Activated naive CD8-positive, alpha-beta T cell (primary cell): ENCODE measurements at regions not wholly inside any gene's neighbourhood (a gene's known extent, or its start where the extent isn't known, plus 50 kb on each side); places are given as distances from the start of the nearest gene placed in this dataset.

Experiments
- H3K27ac Mint-ChIP-seq: one replicate; pipeline ENCODE4 v1.8.0; 2021; ENCODE audit warnings: mixed read lengths
- H3K27me3 Mint-ChIP-seq: one replicate; pipeline ENCODE4 v1.8.0; 2021; ENCODE audit warnings: mixed read lengths
- H3K36me3 Mint-ChIP-seq: one replicate; pipeline ENCODE4 v1.8.0; 2021; ENCODE audit warnings: mixed read lengths
- H3K4me1 Mint-ChIP-seq: one replicate; pipeline ENCODE4 v1.8.0; 2021; ENCODE audit warnings: low read depth, mixed read lengths
- H3K4me3 Mint-ChIP-seq: one replicate; pipeline ENCODE4 v1.8.0; 2021; ENCODE audit warnings: mild to moderate bottlenecking, mixed read lengths
- H3K9me3 Mint-ChIP-seq: one replicate; pipeline ENCODE4 v1.8.0; 2021; ENCODE audit warnings: low read depth, mixed read lengths

GRCh38 chr2:156021146-156022040, 311.1 kb downstream of the NR4A2 start:
- no peaks in the 10 kb centered on the region for H3K27me3 Mint-ChIP-seq
- H3K9me3 Mint-ChIP-seq = no peaks in the 10 kb centered on the region
- no peaks in the 10 kb centered on the region for H3K36me3 Mint-ChIP-seq
- H3K4me1 Mint-ChIP-seq = no peaks in the 10 kb centered on the region
- H3K4me3 Mint-ChIP-seq = no peak overlapping the region
- no peak overlapping the region for H3K27ac Mint-ChIP-seq

DNA sequence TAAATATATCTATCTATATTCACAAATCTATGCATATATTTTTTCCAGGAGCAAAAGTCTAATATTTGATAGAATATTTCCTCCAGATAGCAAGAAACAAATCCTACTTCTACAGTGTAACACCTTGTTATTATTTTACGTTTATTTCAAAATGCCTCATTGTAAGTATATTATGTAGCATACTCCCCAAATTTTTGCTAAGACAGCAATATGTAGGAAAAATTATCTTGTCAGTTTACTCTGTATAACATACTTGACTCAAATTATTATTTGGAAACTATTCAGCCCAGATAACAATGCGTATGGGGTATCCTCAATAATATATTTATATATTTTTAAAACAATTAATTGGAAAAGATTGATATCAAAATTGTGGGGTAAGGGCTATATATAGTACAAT, 313.2 kb downstream of the NR4A2 start:
- no peaks in the 10 kb centered on the region for H3K4me1 Mint-ChIP-seq
- no peak overlapping the region for H3K27ac Mint-ChIP-seq
- H3K27me3 Mint-ChIP-seq = no peaks in the 10 kb centered on the region
- H3K4me3 Mint-ChIP-seq = no peak overlapping the region
- H3K9me3 Mint-ChIP-seq = no peaks in the 10 kb centered on the region
- no peaks in the 10 kb centered on the region for H3K36me3 Mint-ChIP-seq

- Mint-ChIP-seq H3K4me1 (no peaks in the 10 kb centered on the region), H3K9me3 (no peaks in the 10 kb centered on the region), H3K36me3 (no peaks in the 10 kb centered on the region), H3K4me3 (no peak overlapping the region), H3K27ac (no peak overlapping the region), H3K27me3 (peaks cover 2% of the 10 kb centered on the region)
These were observed 315.1 kb downstream of the NR4A2 start for GRCh38 chr2:156017341-156017885.

GRCh38 chr2:156009293-156009692, 323.2 kb downstream of the NR4A2 start:
- Mint-ChIP-seq H3K4me3 (no peak overlapping the region), H3K9me3 (peaks cover 11% of the 10 kb centered on the region), H3K4me1 (no peaks in the 10 kb centered on the region), H3K27me3 (peaks cover 4% of the 10 kb centered on the region), H3K27ac (no peak overlapping the region), H3K36me3 (no peaks in the 10 kb centered on the region)

- Mint-ChIP-seq H3K27ac (no peak overlapping the region), H3K36me3 (no peaks in the 10 kb centered on the region), H3K27me3 (peaks cover 3% of the 10 kb centered on the region), H3K4me1 (no peaks in the 10 kb centered on the region), H3K9me3 (peaks cover 11% of the 10 kb centered on the region), H3K4me3 (no peak overlapping the region)
These were observed 325.6 kb downstream of the NR4A2 start for GRCh38 chr2:156006721-156007618.

DNA sequence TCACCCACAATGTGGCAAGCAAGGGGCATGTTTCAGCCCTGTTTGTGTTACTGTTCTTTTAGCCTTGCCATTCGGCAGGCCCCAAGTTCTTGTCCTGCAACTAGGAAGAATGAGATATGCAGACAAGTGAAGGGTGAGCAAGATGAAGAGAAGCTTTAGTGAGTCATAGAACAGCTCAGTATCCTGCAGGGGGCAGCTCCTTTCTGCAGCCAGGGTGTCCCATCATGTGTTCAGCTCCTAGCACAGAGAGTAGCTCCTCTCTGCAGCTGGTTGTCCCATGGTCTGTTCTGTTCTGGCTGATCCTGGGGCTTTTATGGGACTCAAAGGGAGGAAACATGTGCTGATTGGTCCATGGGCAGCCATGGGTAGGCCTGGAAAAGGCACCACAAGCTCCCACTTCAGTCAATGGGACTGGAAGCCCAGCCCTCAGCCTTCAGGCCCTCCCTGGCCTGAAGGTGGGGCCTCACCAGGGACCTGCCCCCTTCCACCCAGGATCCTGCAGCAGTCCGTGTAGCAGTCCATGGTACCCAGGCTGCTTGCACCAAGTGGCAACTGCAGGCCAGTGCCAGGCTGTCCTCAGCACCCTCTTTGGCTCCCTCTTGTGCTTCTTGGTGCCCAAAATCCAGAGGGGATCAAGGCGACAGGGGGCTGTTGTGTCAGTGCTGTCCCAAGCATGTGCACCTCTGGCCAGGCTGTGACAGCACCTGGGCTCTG, 326.4 kb downstream of the NR4A2 start:
- no peaks in the 10 kb centered on the region for H3K36me3 Mint-ChIP-seq
- H3K4me1 Mint-ChIP-seq = no peaks in the 10 kb centered on the region
- H3K9me3 Mint-ChIP-seq = peaks cover 11% of the 10 kb centered on the region
- no peak overlapping the region for H3K4me3 Mint-ChIP-seq
- H3K27ac Mint-ChIP-seq = no peak overlapping the region
- peaks cover 3% of the 10 kb centered on the region for H3K27me3 Mint-ChIP-seq

GRCh38 chr2:156005531-156005930, 327.0 kb downstream of the NR4A2 start:
- H3K27me3 Mint-ChIP-seq = peaks cover 4% of the 10 kb centered on the region

GRCh38 chr2:156004459-156004858, 328.1 kb downstream of the NR4A2 start:
- H3K36me3 Mint-ChIP-seq = no peaks in the 10 kb centered on the region
- H3K27ac Mint-ChIP-seq = no peak overlapping the region
- H3K9me3 Mint-ChIP-seq = peaks cover 3% of the 10 kb centered on the region
- H3K27me3 Mint-ChIP-seq = peaks cover 4% of the 10 kb centered on the region
- H3K4me1 Mint-ChIP-seq = no peaks in the 10 kb centered on the region
- no peak overlapping the region for H3K4me3 Mint-ChIP-seq

More at GRCh38 chr2:156005531-156005930, 327.0 kb downstream of the NR4A2 start:
- Mint-ChIP-seq H3K9me3 (peaks cover 11% of the 10 kb centered on the region), H3K4me1 (no peaks in the 10 kb centered on the region), H3K4me3 (no peak overlapping the region), H3K36me3 (no peaks in the 10 kb centered on the region), H3K27ac (no peak overlapping the region)

DNA sequence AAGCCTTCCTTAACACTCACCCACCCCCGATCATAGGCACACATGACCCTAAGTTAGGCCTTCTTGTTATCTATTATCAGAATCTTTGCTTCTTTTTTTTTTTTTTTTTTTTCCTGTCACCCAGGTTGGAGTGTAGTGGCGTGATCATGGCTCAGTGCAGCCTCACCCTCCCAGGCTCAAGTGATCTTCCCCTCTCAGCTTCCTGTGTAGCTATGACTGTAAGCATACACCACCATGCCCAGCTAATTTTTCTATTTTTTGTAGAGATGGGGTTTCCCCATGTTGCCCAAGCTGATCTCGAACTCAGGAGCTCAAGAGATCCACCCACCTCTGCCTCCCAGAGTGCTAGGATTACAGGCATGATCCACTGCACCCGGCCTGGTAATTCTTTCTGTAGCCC, 328.7 kb downstream of the NR4A2 start:
- H3K9me3 Mint-ChIP-seq = no peaks in the 10 kb centered on the region
- H3K36me3 Mint-ChIP-seq = no peaks in the 10 kb centered on the region
- H3K4me3 Mint-ChIP-seq = no peak overlapping the region
- no peak overlapping the region for H3K27ac Mint-ChIP-seq
- peaks cover 3% of the 10 kb centered on the region for H3K27me3 Mint-ChIP-seq
- H3K4me1 Mint-ChIP-seq = no peaks in the 10 kb centered on the region

GRCh38 chr2:156001851-156002250, 330.7 kb downstream of the NR4A2 start:
- Mint-ChIP-seq H3K36me3 (no peaks in the 10 kb centered on the region), H3K4me3 (no peak overlapping the region), H3K9me3 (no peaks in the 10 kb centered on the region), H3K27me3 (peaks cover 1% of the 10 kb centered on the region), H3K4me1 (no peaks in the 10 kb centered on the region), H3K27ac (no peak overlapping the region)

DNA sequence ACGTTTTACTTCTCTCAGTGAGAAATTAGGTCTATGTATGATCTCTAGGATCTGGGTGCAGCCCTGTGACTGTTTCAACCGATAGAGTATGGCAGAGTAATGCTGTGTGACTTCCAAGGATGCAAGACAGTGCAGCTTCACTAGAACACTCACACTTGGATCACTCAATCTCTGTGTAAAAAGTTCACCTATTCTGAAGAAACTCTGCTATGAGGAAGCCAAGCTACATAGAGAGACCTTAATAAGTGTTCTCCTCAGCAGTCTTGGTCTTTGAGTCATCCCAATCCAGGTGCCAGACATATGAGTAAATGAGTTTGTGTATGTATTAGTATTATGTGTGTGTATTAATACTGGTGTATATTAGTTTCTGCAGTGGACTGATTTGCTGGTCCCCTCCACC, 335.0 kb downstream of the NR4A2 start:
- Mint-ChIP-seq H3K27me3 (peaks cover 1% of the 10 kb centered on the region), H3K4me1 (no peaks in the 10 kb centered on the region)

DNA sequence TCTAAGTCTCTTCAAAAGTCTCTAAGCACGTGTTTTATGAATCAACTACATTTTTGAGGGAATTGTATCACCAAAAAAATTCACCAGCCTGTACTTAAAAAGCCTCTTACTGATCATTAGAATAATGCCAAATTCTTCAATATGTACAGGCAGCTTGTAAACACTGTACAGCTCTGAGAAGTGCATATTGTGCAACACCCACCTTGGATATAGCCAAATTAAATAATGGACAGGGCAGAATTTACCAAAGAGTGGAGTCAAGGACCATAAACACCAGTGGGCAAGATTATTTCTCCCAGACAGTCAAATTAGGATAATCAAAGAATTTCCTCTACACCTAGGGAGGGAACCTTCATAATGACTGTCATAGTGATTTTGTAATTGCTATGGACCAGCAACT, 338.2 kb downstream of the NR4A2 start:
- Mint-ChIP-seq H3K27ac (no peak overlapping the region), H3K4me3 (no peak overlapping the region), H3K9me3 (no peaks in the 10 kb centered on the region), H3K27me3 (no peaks in the 10 kb centered on the region), H3K36me3 (no peaks in the 10 kb centered on the region), H3K4me1 (no peaks in the 10 kb centered on the region)

More for the DNA sequence above, 335.0 kb downstream of the NR4A2 start:
- Mint-ChIP-seq H3K36me3 (no peaks in the 10 kb centered on the region), H3K9me3 (no peaks in the 10 kb centered on the region), H3K4me3 (no peak overlapping the region), H3K27ac (no peak overlapping the region)

GRCh38 chr2:155983845-155984244, 348.7 kb downstream of the NR4A2 start:
- Mint-ChIP-seq H3K4me3 (no peak overlapping the region), H3K36me3 (no peaks in the 10 kb centered on the region), H3K4me1 (no peaks in the 10 kb centered on the region), H3K27ac (no peak overlapping the region), H3K9me3 (no peaks in the 10 kb centered on the region), H3K27me3 (no peaks in the 10 kb centered on the region)

GRCh38 chr2:155982135-155982534, 350.4 kb downstream of the NR4A2 start:
- H3K4me3 Mint-ChIP-seq = no peak overlapping the region

More at GRCh38 chr2:155982135-155982534, 350.4 kb downstream of the NR4A2 start:
- Mint-ChIP-seq H3K36me3 (no peaks in the 10 kb centered on the region), H3K9me3 (no peaks in the 10 kb centered on the region), H3K27ac (no peak overlapping the region), H3K4me1 (no peaks in the 10 kb centered on the region), H3K27me3 (no peaks in the 10 kb centered on the region)
